CD4-positive, CD25-positive, alpha-beta regulatory T cell (primary cell): ENCODE measurements at regions not wholly inside any gene's neighbourhood (a gene's known extent, or its start where the extent isn't known, plus 50 kb on each side); places are given as distances from the start of the nearest gene placed in this dataset.
A peak's percentile ranks its signal among the peaks of the same experiment; 100 is the strongest.

Experiments used
- ATAC-seq, 2 donors: fragments of 150-1000 bp; cut with Tn5 transposase; one replicate each; pipeline ENCODE4 v1.10.0; 2021; ENCODE audit warnings: low read depth in 2 of 2, moderate number of reproducible peaks in 2 of 2, moderate library complexity in 1 of 2
- DNase-seq, 3 donors: peaks; one replicate each; pipeline versions ENCODE4 v3.0.0 to v3.0.0-alpha.2; 2012 to 2022; ENCODE audit warnings: mixed read lengths in 1 of 3
- H3K27ac ChIP-seq: one replicate; pipeline ENCODE4 v1.7.0; 2013; ENCODE audit warnings: mild to moderate bottlenecking, low read length; ENCODE audit not compliant: insufficient read depth, poor library complexity, severe bottlenecking
- H3K27me3 ChIP-seq: one replicate; pipeline ENCODE4 v1.7.0; 2013; ENCODE audit warnings: low read length; ENCODE audit not compliant: control insufficient read depth, insufficient read depth
- H3K36me3 ChIP-seq: one replicate; pipeline ENCODE4 v1.7.0; 2013; ENCODE audit warnings: mild to moderate bottlenecking, low read length, moderate library complexity; ENCODE audit not compliant: control insufficient read depth, insufficient read depth
- H3K4me1 ChIP-seq: 2 replicates; pipeline ENCODE4 v1.7.0; 2013; ENCODE audit warnings: mild to moderate bottlenecking, low read length; ENCODE audit not compliant: insufficient read depth, control insufficient read depth, poor library complexity, severe bottlenecking
- H3K4me3 ChIP-seq: one replicate; pipeline ENCODE4 v1.7.0; 2013; ENCODE audit warnings: low read depth, mild to moderate bottlenecking, low read length, moderate library complexity
- H3K9me3 ChIP-seq, 2 experiments: 1 replicate in 1 of 2; 2 replicates in 1 of 2; pipeline ENCODE4 v1.7.0; 2013; ENCODE audit warnings: low read length in 2 of 2, mild to moderate bottlenecking in 1 of 2, moderate library complexity in 1 of 2; ENCODE audit not compliant: control insufficient read depth in 2 of 2
- H3K27ac Mint-ChIP-seq, 3 donors: one replicate each; pipeline ENCODE4 v1.8.0; 2020 to 2022; ENCODE audit warnings: mild to moderate bottlenecking in 3 of 3, mixed read lengths in 3 of 3, moderate library complexity in 2 of 3
- H3K27me3 Mint-ChIP-seq: one replicate; pipeline ENCODE4 v1.8.0; 2022; ENCODE audit warnings: mild to moderate bottlenecking, mixed read lengths
- H3K36me3 Mint-ChIP-seq: one replicate; pipeline ENCODE4 v1.8.0; 2020; ENCODE audit warnings: mixed read lengths
- H3K4me1 Mint-ChIP-seq, 4 donors: one replicate each; pipeline ENCODE4 v1.8.0; 2020 to 2022; ENCODE audit warnings: mixed read lengths in 4 of 4, mild to moderate bottlenecking in 1 of 4
- H3K4me3 Mint-ChIP-seq, 4 donors: one replicate each; pipeline ENCODE4 v1.8.0; 2020 to 2022; ENCODE audit warnings: mild to moderate bottlenecking in 4 of 4, mixed read lengths in 4 of 4, moderate library complexity in 3 of 4
- H3K9me3 Mint-ChIP-seq, 7 donors: one replicate each; pipeline ENCODE4 v1.8.0; 2020 to 2022; ENCODE audit warnings: mixed read lengths in 7 of 7, mild to moderate bottlenecking in 3 of 7, moderate library complexity in 2 of 7

GRCh38 chr2:147471126-147471525 lies 373.7 kb upstream of the ACVR2A start:
- DNase-seq (no peak), ATAC-seq (no peak)
- H3K4me3 ChIP-seq: no peak overlapping the region
- peaks cover 0 to 6% (median 0%) of the 10 kb centered on the region in 7 donors for H3K9me3 Mint-ChIP-seq
- H3K4me1 Mint-ChIP-seq: no peaks in the 10 kb centered on the region
- no peaks in the 10 kb centered on the region for H3K27me3 Mint-ChIP-seq
- no peaks in the 10 kb centered on the region for H3K9me3 ChIP-seq
- no peaks in the 10 kb centered on the region for H3K4me1 ChIP-seq
- H3K4me3 Mint-ChIP-seq: no peak overlapping the region
- H3K27ac ChIP-seq: no peak overlapping the region
- H3K36me3 ChIP-seq: no peaks in the 10 kb centered on the region
- no peak overlapping the region for H3K27ac Mint-ChIP-seq
- no peaks in the 10 kb centered on the region for H3K36me3 Mint-ChIP-seq
- no peaks in the 10 kb centered on the region for H3K27me3 ChIP-seq

- H3K36me3 ChIP-seq: no peaks in the 10 kb centered on the region
- no peak for ATAC-seq
- H3K9me3 ChIP-seq: no peaks in the 10 kb centered on the region
- Mint-ChIP-seq H3K27ac (no peak overlapping the region), H3K36me3 (no peaks in the 10 kb centered on the region), H3K9me3 (peaks cover 0 to 6% (median 0%) of the 10 kb centered on the region in 7 donors), H3K27me3 (no peaks in the 10 kb centered on the region), H3K4me3 (no peak overlapping the region), H3K4me1 (no peaks in the 10 kb centered on the region)
- H3K27me3 ChIP-seq: no peaks in the 10 kb centered on the region
- no peak overlapping the region for H3K27ac ChIP-seq
- DNase-seq: no peak
- H3K4me3 ChIP-seq: no peak overlapping the region
- H3K4me1 ChIP-seq: no peaks in the 10 kb centered on the region
Measured at GRCh38 chr2:147469471-147469870, 375.4 kb upstream of the ACVR2A start.

GRCh38 chr2:147468963-147469362 lies 375.9 kb upstream of the ACVR2A start:
- DNase-seq: no peak
- Histone ChIP-seq H3K27ac (no peak overlapping the region), H3K36me3 (no peaks in the 10 kb centered on the region), H3K27me3 (no peaks in the 10 kb centered on the region), H3K4me1 (no peaks in the 10 kb centered on the region), H3K4me3 (no peak overlapping the region), H3K9me3 (no peaks in the 10 kb centered on the region)
- no peak overlapping the region for H3K27ac Mint-ChIP-seq
- no peaks in the 10 kb centered on the region for H3K27me3 Mint-ChIP-seq
- H3K36me3 Mint-ChIP-seq: no peaks in the 10 kb centered on the region
- no peaks in the 10 kb centered on the region for H3K4me1 Mint-ChIP-seq
- H3K9me3 Mint-ChIP-seq: peaks cover 0 to 8% (median 0%) of the 10 kb centered on the region in 7 donors
- H3K4me3 Mint-ChIP-seq: no peak overlapping the region
- ATAC-seq: no peak

- ATAC-seq: no peak
- Mint-ChIP-seq H3K4me3 (no peak overlapping the region), H3K4me1 (no peaks in the 10 kb centered on the region), H3K27ac (no peak overlapping the region), H3K9me3 (peaks cover 0 to 8% (median 0%) of the 10 kb centered on the region in 7 donors), H3K36me3 (no peaks in the 10 kb centered on the region), H3K27me3 (no peaks in the 10 kb centered on the region)
- Histone ChIP-seq H3K27ac (no peak overlapping the region), H3K27me3 (no peaks in the 10 kb centered on the region), H3K9me3 (no peaks in the 10 kb centered on the region), H3K4me3 (no peak overlapping the region), H3K36me3 (no peaks in the 10 kb centered on the region), H3K4me1 (no peaks in the 10 kb centered on the region)
- no peak for DNase-seq
Measured at GRCh38 chr2:147468349-147468748, 376.5 kb upstream of the ACVR2A start.

- Histone ChIP-seq H3K9me3 (no peaks in the 10 kb centered on the region), H3K36me3 (no peaks in the 10 kb centered on the region), H3K4me1 (no peaks in the 10 kb centered on the region), H3K27me3 (no peaks in the 10 kb centered on the region), H3K27ac (no peak overlapping the region), H3K4me3 (no peak overlapping the region)
- H3K36me3 Mint-ChIP-seq: no peaks in the 10 kb centered on the region
- peaks cover 0 to 8% (median 0%) of the 10 kb centered on the region in 7 donors for H3K9me3 Mint-ChIP-seq
- H3K27ac Mint-ChIP-seq: no peak overlapping the region
- H3K4me1 Mint-ChIP-seq: no peaks in the 10 kb centered on the region
- H3K4me3 Mint-ChIP-seq: no peak overlapping the region
- DNase-seq: no peak
- no peak for ATAC-seq
- H3K27me3 Mint-ChIP-seq: no peaks in the 10 kb centered on the region
Measured at GRCh38 chr2:147467441-147467840, 377.4 kb upstream of the ACVR2A start.

GRCh38 chr2:147464737-147465357 lies 380.0 kb upstream of the ACVR2A start:
- DNase-seq (no peak), ATAC-seq (peak in 1 of 2 donors; percentile 44)
- H3K9me3 ChIP-seq: no peaks in the 10 kb centered on the region
- H3K9me3 Mint-ChIP-seq: peaks cover 0 to 8% (median 0%) of the 10 kb centered on the region in 7 donors
- H3K27me3 Mint-ChIP-seq: no peaks in the 10 kb centered on the region
- no peaks in the 10 kb centered on the region for H3K36me3 Mint-ChIP-seq
- no peaks in the 10 kb centered on the region for H3K27me3 ChIP-seq
- no peaks in the 10 kb centered on the region for H3K4me1 ChIP-seq
- H3K4me1 Mint-ChIP-seq: no peaks in the 10 kb centered on the region
- H3K4me3 Mint-ChIP-seq: no peak overlapping the region
- no peaks in the 10 kb centered on the region for H3K36me3 ChIP-seq
- H3K4me3 ChIP-seq: no peak overlapping the region
- H3K27ac Mint-ChIP-seq: no peak overlapping the region
- H3K27ac ChIP-seq: no peak overlapping the region

- Mint-ChIP-seq H3K4me1 (no peaks in the 10 kb centered on the region), H3K27ac (no peak overlapping the region)
Measured at GRCh38 chr2:147463881-147464520, 380.8 kb upstream of the ACVR2A start.

GRCh38 chr2:147460155-147460554 lies 384.7 kb upstream of the ACVR2A start:
- no peaks in the 10 kb centered on the region for H3K9me3 ChIP-seq
- no peak for DNase-seq
- H3K4me1 ChIP-seq: no peaks in the 10 kb centered on the region
- Mint-ChIP-seq H3K27ac (no peak overlapping the region), H3K4me3 (no peak overlapping the region), H3K9me3 (peaks cover 0 to 6% (median 0%) of the 10 kb centered on the region in 7 donors), H3K36me3 (no peaks in the 10 kb centered on the region), H3K4me1 (no peaks in the 10 kb centered on the region), H3K27me3 (no peaks in the 10 kb centered on the region)
- no peaks in the 10 kb centered on the region for H3K27me3 ChIP-seq
- H3K4me3 ChIP-seq: no peak overlapping the region
- H3K27ac ChIP-seq: no peak overlapping the region
- H3K36me3 ChIP-seq: no peaks in the 10 kb centered on the region
- no peak for ATAC-seq

More at GRCh38 chr2:147463881-147464520, 380.8 kb upstream of the ACVR2A start:
- no peaks in the 10 kb centered on the region for H3K27me3 Mint-ChIP-seq
- Histone ChIP-seq H3K27ac (no peak overlapping the region), H3K4me3 (no peak overlapping the region), H3K27me3 (no peaks in the 10 kb centered on the region), H3K4me1 (no peaks in the 10 kb centered on the region), H3K36me3 (no peaks in the 10 kb centered on the region), H3K9me3 (no peaks in the 10 kb centered on the region)
- no peak for ATAC-seq
- no peaks in the 10 kb centered on the region for H3K36me3 Mint-ChIP-seq
- no peak overlapping the region for H3K4me3 Mint-ChIP-seq
- H3K9me3 Mint-ChIP-seq: peaks cover 0 to 6% (median 0%) of the 10 kb centered on the region in 7 donors
- DNase-seq: no peak
